KMS-11 (cell line): ENCODE measurements at regions not wholly inside any gene's neighbourhood (a gene's known extent, or its start where the extent isn't known, plus 50 kb on each side); places are given as distances from the start of the nearest gene placed in this dataset.

Experiments
- H2AFZ ChIP-seq: fragments of 200-600 bp; sonication (generic); 2 replicates; pipeline ENCODE4 v1.6.1; 2016; ENCODE audit warnings: antibody characterized with exemption, mixed run types, low read depth
- H3K27ac ChIP-seq: fragments of 200-600 bp; sonication (generic); 2 replicates; pipeline ENCODE4 v1.6.1; 2016; ENCODE audit warnings: mild to moderate bottlenecking, mixed run types
- H3K27me3 ChIP-seq: fragments of 200-600 bp; sonication (generic); 2 replicates; pipeline ENCODE4 v1.6.1; 2017; ENCODE audit warnings: mild to moderate bottlenecking, low read depth, mixed run types, moderate library complexity; ENCODE audit not compliant: insufficient read depth
- H3K36me3 ChIP-seq: fragments of 200-600 bp; sonication (generic); 2 replicates; pipeline ENCODE4 v1.6.1; 2017; ENCODE audit warnings: mild to moderate bottlenecking, mixed run types; ENCODE audit not compliant: insufficient read depth
- H3K4me1 ChIP-seq: fragments of 200-600 bp; sonication (generic); 2 replicates; pipeline ENCODE4 v1.6.1; 2016; ENCODE audit warnings: mild to moderate bottlenecking, low read depth, mixed run types; ENCODE audit not compliant: poor library complexity, severe bottlenecking
- H3K4me2 ChIP-seq: fragments of 200-600 bp; sonication (generic); 2 replicates; pipeline ENCODE4 v1.7.0; 2016; ENCODE audit warnings: mild to moderate bottlenecking, mixed run types
- H3K4me3 ChIP-seq: fragments of 200-600 bp; sonication (generic); IDR thresholded peaks from 2 replicates; pipeline ENCODE4 v1.6.1; 2017; ENCODE audit warnings: low read depth, low read length, mixed read lengths; ENCODE audit not compliant: insufficient read depth
- H3K79me2 ChIP-seq: fragments of 200-600 bp; sonication (generic); 2 replicates; pipeline ENCODE4 v1.6.1; 2016; ENCODE audit warnings: low read depth, mixed run types; ENCODE audit not compliant: insufficient read depth
- H3K9ac ChIP-seq: fragments of 200-600 bp; sonication (generic); 2 replicates; pipeline ENCODE4 v1.6.1; 2016; ENCODE audit warnings: mild to moderate bottlenecking, mixed run types
- H4K20me1 ChIP-seq: fragments of 200-600 bp; sonication (generic); 2 replicates; pipeline ENCODE4 v1.6.1; 2016; ENCODE audit warnings: mild to moderate bottlenecking, mixed run types; ENCODE audit not compliant: insufficient read depth
- CTCF ChIP-seq: fragments of 200-600 bp; sonication (generic); conservative IDR thresholded peaks from 2 replicates; pipeline ENCODE4 v1.6.1; 2017; ENCODE audit warnings: low read depth, mild to moderate bottlenecking, antibody characterized with exemption, low read length, moderate library complexity, mixed read lengths

- Histone ChIP-seq H3K27ac (no peak overlapping the region), H3K9ac (no peak overlapping the region), H2AFZ (no peak overlapping the region), H3K36me3 (no peaks in the 10 kb centered on the region), H3K4me3 (no peak overlapping the region), H3K27me3 (no peaks in the 10 kb centered on the region), H3K4me1 (no peaks in the 10 kb centered on the region), H3K4me2 (no peak overlapping the region), H3K79me2 (no peaks in the 10 kb centered on the region), H4K20me1 (no peaks in the 10 kb centered on the region)
- TF ChIP-seq CTCF = no peak
Observed at GRCh38 chr6:22221630-22222029, 75.2 kb downstream of the PRL start.

GRCh38 chr6:22222469-22222868 is 74.4 kb downstream of the PRL start:
- no peak overlapping the region for H3K4me2 ChIP-seq
- H4K20me1 ChIP-seq = no peaks in the 10 kb centered on the region
- no peak overlapping the region for H3K9ac ChIP-seq
- H3K36me3 ChIP-seq = no peaks in the 10 kb centered on the region
- no peak for TF ChIP-seq CTCF
- H3K4me1 ChIP-seq = no peaks in the 10 kb centered on the region
- no peaks in the 10 kb centered on the region for H3K79me2 ChIP-seq
- H3K27me3 ChIP-seq = no peaks in the 10 kb centered on the region
- no peak overlapping the region for H3K4me3 ChIP-seq
- H2AFZ ChIP-seq = no peak overlapping the region
- H3K27ac ChIP-seq = no peak overlapping the region

DNA sequence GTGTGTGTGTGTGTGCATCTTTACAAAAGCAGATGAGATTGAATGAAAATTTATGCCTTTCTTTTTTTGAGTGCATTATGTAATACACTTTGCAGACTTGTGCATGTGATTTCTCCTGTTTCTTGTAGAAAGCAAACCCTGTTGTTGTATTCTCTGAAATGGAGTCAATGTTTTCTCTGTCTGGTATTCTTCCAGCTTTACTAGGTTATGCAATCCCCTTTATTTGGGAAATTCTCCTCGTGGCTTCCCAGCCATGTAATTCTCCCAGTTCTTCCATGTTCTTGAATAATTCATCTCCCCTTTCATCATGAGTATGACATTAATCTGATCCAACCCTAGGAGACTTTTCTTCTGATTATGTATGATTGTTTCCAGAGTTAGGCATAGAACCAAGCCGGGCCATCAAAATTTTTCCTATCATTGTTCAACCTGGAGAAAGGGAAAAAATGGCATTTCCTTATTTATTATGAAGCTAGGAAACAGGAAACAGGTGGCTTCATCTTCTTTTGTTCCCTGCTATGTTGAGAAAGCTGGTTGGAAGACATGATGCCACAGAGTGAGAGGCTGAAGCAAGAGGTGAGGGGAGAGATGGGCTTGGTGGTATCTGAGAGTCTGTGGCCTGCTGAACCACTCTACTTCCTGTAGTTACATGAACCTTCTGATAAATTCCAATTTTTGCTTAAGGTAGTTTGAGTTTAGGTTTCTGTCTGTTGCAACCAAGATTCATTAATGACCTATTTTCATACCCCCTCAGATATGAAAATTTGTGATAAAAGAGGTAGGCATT is 68.8 kb downstream of the PRL start:
- no peaks in the 10 kb centered on the region for H4K20me1 ChIP-seq
- no peak overlapping the region for H3K4me3 ChIP-seq
- H3K4me2 ChIP-seq = no peak overlapping the region
- H2AFZ ChIP-seq = no peak overlapping the region
- no peaks in the 10 kb centered on the region for H3K36me3 ChIP-seq
- no peak overlapping the region for H3K9ac ChIP-seq
- no peaks in the 10 kb centered on the region for H3K4me1 ChIP-seq
- no peak overlapping the region for H3K27ac ChIP-seq
- no peak for TF ChIP-seq CTCF
- no peaks in the 10 kb centered on the region for H3K27me3 ChIP-seq
- H3K79me2 ChIP-seq = no peaks in the 10 kb centered on the region

- Histone ChIP-seq H4K20me1 (no peaks in the 10 kb centered on the region), H3K79me2 (no peaks in the 10 kb centered on the region), H3K27ac (no peak overlapping the region), H3K27me3 (no peaks in the 10 kb centered on the region), H3K36me3 (no peaks in the 10 kb centered on the region), H3K4me1 (no peaks in the 10 kb centered on the region), H3K9ac (no peak overlapping the region), H3K4me2 (no peak overlapping the region), H3K4me3 (no peak overlapping the region), H2AFZ (no peak overlapping the region)
- no peak for TF ChIP-seq CTCF
Observed at GRCh38 chr6:22231050-22231449, 65.8 kb downstream of the PRL start.
